ENCODE measurements at regions not wholly inside any gene's neighbourhood (a gene's known extent, or its start where the extent isn't known, plus 50 kb on each side); places are given as distances from the start of the nearest gene placed in this dataset.

GRCh38 chr5:57332361-57332760, 150.2 kb downstream of the ACTBL2 start:
- no peak for DNase-seq

- DNase-seq = no peak
Observed at GRCh38 chr5:57327561-57328367, 153.9 kb downstream of the GPBP1 start.

DNA sequence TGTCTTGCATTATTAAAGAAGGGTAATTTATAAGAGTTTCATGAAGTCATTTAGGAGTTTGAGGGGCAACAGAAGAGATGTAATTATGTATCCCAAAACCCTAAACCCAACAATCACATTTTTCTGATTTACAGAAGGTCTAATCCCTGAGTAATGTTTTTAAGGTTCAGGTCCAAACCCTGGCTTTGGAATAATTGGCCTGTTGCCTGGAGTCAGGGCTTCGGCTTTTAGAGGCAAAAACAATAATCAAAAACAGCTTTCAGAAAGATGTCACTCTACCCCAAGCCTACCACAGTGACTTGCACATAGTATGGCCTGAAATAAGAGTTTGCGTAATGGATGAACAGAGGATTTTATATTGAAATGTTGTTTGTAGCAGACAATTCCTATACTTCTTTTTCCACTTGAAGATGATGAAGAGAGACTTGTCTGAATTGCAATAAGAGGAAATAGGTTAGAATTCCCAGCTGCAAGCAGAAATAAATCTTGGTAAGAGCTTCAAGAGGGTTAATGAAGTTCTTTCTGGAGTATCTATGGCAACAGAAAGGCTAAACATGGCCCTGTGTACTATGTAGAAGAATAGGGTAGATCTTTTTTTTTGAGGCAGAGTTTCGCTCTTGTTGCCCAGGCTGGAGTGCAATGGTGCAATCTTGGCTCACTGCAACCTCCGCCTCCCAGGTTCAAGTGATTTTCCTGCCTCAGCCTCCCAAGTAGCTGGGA, 152.0 kb downstream of the GPBP1 start:
- no peak for DNase-seq

DNA sequence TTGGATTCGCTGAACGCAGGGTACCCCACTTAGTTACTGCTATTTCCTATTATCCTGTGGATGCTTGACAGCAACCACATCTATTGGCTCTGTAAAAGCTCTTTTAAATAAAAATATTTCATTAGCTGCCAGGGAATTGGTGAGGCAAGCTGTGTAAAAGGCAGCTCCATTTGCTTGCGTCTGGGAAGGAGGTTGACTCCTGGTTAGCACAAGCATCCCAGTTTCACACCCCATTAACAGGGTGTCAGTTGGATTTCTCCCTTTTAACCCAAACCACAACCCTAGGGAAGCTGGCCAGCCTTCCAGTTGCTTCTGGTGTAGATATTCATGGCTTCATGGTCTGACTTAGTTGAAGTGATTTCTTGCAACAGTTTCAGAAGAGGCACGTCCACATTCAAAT, 151.0 kb downstream of the GPBP1 start:
- no peak for DNase-seq

- no peak for DNase-seq
Observed at GRCh38 chr5:57324181-57324580, 150.3 kb downstream of the GPBP1 start.

- DNase-seq = no peak
Observed at GRCh38 chr5:57320582-57320981, 146.7 kb downstream of the GPBP1 start.

GRCh38 chr5:57319628-57320027, 145.8 kb downstream of the GPBP1 start:
- DNase-seq = no peak

GRCh38 chr5:57318251-57318650, 144.4 kb downstream of the GPBP1 start:
- DNase-seq = no peak

DNA sequence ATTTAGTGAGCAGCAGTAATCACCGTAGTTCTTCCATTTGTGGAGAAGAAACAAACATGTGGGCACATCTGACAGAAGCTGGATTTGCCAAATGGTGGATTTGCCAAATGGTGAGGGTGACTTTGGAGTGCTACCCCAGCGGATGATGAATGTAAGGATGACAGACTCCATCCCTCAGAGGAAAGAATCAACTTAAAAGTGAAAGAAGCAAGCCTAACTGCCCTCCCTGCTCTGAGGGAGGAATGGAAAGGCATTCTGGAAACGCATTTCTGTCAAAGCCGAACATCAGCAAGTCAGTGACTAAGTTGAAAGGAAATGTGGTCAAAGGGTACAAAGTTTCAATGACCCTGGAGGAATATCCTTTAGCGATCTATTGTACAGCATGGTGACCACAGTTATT, 143.5 kb downstream of the GPBP1 start:
- no peak for DNase-seq

DNA sequence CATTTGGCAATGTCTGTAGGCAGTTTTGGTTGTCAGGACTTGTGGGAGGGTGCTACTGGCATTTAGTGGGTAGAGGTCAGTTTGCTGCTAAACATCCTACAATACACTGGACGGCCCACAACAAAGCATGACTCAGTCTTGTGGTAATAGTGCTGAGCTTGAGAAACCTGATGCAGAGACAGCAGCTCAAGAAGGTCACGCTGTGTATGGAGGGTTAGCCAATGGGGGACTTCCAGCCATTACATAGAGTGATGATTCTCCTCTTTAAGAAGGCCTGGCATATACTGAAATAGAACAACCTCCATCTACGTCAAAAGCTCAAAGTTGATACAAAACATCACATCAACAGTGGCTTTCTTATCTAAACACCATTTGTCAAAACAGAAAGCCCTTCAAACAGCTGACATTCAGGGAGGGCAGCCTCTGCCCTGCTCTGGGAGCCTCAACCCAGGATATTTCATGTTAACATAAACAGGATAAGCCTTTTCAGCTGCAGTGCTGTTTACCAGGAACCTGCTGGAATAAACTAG, 143.0 kb downstream of the GPBP1 start:
- no peak for DNase-seq

GRCh38 chr5:57315941-57316340, 142.1 kb downstream of the GPBP1 start:
- no peak for DNase-seq

All from NCI-H524 treated with DMSO at 0.1 percent for 48 hours (cell line).